Stimulated activated CD4-positive, alpha-beta T cell treated with anti-CD3 and anti-CD28 coated beads, Interleukin-15, amount 100 ng/mL, for 48 hours (primary cell): ENCODE measurements at regions not wholly inside any gene's neighbourhood (a gene's known extent, or its start where the extent isn't known, plus 50 kb on each side); places are given as distances from the start of the nearest gene placed in this dataset.
"Not testable (repeated sequence)": the region's sequence is repeated elsewhere in the genome, so short reads cannot be mapped to it uniquely, and the experiment has no call there.

Experiments
- DNase-seq, 2 donors: peaks; one replicate each; pipeline ENCODE4 v3.0.0-alpha.2; 2020; ENCODE audit warnings: low read depth in 2 of 2

GRCh38 chr2:160550048-160550447, 56.4 kb upstream of the RBMS1 start:
- no peak for DNase-seq

DNA sequence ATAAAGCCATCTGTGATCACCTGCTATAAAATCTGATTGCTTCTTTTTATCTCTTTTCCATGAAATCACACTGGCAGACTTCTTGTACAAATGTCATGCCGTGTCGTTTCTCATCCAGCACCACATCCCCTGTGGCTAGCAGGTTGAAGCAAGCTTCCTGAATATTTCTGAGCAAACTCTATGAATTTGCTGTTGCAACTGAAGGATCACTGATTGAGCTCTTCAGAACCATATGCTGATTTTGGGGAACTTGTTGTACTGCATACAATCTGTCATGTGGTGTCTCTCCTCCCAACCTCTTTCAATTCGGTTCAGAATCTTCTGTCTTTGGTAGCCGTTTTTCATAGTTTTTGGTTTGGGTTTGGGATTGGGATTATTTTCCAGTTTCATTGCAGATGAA, 57.7 kb upstream of the RBMS1 start:
- DNase-seq = no peak

DNA sequence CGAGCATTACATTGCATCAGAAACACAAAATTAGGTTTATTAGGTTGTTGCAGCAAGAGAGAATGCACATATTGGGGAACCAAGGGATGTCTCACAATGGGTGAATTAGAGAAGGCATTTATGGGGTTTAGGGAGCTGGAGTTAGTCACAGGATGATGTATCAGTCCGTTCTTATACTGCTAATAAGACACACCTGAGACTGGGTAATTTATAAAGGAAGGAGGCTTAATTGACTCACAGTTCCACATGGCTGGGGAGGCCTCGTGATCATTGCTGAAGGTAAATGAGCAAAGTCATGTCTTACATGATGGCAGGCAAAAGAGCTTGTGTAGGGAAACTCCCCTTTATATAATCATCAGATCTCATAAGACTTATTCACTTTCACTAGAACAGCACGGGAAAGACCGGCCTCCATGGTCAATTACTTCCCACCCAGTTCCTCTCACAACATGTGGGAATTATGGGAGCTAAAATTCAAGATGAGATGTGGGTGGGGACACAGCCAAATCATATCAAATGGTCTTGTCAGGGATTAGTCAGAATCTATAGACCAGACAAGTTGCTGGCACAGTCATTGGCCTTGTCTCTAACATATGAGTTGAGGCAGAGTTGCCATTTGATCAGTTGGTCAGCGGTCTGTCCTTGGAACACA, 61.9 kb upstream of the RBMS1 start:
- no peak for DNase-seq

- DNase-seq = no peak
Observed at GRCh38 chr2:160557903-160558302, 64.3 kb upstream of the RBMS1 start.

GRCh38 chr2:160558531-160558930, 64.9 kb upstream of the RBMS1 start:
- no peak for DNase-seq

- DNase-seq = no peak
Observed at GRCh38 chr2:160561551-160562295, 68.1 kb upstream of the RBMS1 start.

DNA sequence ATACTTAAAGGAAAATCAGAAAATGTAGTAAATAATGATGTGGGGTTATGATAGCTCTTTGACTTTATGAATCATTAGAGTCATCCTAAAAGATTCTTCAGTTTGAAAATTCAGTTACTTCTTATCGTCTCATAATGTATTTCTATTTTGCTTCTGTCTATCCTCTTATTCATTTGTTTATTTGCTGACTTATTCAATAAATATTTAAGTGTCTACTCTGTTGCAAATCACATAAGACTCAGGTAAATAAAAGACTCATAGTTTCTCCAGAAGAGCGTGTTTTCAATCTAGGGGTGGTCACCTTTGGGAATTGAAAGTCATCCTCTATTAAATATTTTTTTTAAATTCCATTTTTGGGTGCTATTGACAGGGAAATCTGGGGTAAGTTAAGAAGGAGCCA, 69.1 kb upstream of the RBMS1 start:
- no peak for DNase-seq

- DNase-seq = no peak
Observed at GRCh38 chr2:160564591-160564990, 71.0 kb upstream of the RBMS1 start.

DNA sequence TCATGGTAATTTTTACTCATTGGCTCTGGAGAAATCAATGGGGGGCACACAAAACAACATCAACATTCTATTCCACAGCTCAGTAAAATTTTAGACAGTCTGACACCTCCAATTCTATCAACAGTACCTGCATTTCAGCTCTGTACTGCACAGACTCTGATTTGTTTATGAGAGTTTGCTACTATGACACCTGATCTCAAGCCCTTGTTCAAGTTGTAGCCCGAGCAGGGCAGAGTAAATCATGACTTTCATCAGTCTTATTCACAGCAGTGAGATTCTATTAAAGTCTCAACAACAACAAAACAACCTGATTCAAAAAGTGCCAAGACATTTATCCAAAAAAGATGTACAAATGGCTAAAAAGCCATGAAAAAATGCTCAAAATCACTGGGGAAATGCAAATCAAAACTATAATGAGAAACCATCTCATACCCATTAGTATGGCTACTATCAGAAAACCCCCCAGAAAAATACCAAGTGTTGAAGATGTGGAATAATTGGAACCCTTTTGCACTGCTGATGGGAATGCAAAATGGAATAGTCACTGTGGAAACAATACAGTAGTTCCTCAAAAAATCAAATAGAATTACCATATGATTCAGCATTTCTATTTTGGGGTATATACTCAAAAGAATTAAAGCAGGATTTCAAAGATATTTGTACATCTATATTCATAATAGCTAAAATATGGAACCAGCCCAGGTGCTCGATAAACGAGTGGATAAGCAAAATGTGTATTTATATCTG, 71.7 kb upstream of the RBMS1 start:
- no peak for DNase-seq

DNA sequence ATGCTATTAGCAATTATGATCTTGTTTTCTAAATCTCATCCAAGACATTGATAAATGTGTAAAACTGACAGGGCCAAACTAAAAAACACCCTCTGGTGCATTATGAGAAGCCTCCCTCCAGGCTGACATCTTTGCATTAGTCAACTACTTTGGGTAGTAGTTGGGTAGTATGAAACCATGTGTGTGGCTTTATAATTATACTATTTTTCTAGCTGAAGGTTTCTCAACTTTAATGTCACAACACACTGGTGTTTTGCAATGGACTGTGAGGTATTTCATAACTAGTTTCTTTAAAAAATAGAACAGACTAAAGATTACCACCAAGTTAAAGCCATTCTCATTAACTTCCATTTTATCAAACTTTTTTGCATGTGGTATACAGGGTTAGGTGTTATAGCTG, 73.1 kb upstream of the RBMS1 start:
- no peak for DNase-seq

DNA sequence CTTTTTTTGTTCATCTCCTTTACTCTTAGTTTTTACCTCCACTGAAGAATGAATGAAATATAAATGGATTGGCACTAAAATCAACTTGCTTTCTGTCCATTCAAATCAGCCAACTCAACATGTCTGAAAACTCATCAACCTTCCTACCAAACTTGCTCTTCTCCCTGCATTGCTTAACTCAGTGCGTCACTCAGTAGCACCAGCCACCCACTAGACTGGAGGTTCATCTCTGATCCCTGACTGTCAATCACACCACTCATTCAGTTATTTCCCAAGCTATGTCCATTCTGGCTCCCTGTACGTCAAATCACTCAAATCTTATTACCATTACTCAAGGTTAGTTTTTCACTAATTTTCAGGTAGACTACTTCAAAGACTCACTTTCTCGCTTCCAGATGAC, 75.2 kb upstream of the RBMS1 start:
- no peak for DNase-seq

DNA sequence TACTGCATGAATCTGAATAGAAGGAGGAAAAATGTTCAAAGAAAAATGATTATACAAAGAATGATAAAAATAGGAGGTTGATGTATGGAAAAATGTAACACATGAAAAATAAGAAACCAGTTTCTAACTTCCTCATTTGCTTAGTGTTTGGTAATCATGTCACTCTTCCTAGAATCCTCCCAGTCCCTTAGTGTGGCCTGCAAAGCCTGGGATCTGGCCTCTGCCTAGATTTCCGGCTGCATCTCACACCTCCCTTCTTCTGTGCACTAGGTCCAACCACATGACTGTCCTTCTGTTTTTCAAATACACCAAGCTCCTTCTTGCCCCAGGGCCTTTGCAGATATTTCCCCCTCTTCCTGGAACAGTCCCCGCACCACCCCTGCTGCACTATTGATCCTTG, 76.8 kb upstream of the RBMS1 start:
- no peak for DNase-seq

DNA sequence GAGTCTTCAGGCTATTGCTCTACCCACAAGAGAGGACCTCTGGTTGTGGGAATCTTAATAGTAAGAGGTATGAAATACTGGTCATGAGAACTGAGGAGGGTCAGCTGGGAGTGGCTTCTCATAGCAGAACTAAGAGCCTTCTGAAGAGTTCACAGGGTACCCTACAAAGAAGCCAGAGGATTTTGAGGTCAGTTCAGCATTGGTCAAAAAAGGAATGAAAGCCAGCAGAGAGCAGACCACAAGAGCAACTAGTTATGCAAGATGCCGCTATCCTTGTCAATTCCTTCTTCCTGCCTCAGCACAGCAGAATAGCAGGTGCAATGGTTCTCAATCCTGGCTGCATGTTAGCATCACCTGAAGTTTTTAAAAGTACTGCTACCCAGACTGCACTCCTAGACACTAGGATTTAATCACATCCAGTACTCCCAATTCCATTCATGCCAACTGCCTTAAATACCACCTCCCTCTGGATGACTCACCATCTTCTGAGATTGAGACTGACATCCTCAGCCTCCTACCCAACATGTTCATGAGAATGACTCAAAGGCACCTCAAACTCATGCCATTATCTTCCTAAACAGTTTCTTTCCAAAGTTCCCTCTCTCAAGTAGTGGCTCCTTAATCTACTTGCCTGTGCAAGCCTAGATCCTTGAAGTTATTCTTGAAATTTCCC, 81.0 kb upstream of the RBMS1 start:
- no peak for DNase-seq

- no peak for DNase-seq
Observed at GRCh38 chr2:160575368-160575767, 81.8 kb upstream of the RBMS1 start.

GRCh38 chr2:160576054-160576499, 82.5 kb upstream of the RBMS1 start:
- DNase-seq = no peak

DNA sequence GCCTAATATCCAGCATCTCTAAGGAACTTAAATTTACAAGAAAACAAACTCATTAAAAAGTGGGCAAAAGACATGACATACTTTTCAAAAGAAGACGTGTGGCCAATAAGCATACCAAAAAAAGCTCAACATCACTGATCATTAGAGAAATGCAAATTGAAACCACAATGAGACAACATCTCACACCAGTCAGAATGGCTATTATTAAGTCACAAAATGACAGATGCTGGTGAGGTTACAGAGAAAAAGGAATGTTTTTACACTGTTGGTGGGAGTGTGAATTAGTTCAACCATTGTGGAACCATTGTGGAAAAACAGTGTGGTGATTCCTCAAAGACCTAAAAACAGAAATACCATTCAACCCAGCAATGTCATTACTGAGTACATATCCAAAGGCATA, 83.5 kb upstream of the RBMS1 start:
- DNase-seq = not testable (repeated sequence)

DNA sequence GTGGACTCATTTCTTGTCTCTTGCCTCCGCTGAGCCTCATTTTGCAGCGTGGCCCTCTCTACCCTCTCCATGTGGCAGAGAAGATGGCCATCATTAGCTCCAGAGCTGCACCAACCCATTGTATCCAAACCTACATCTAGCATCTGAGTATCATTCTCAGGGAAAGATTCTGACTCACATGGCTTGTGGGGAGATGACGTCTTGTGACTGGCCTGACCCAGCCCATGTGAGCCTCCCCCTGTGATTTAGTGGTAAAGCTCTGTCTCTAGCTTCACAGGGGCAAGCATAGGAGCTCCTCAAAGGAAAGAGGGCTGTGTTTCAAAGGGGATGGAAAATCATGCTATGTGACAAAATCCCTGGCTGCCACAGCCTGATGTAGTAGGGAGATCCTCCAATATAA, 87.4 kb upstream of the RBMS1 start:
- no peak for DNase-seq

- DNase-seq = no peak
Observed at GRCh38 chr2:160581448-160581847, 87.8 kb upstream of the RBMS1 start.

GRCh38 chr2:160582081-160582480, 88.5 kb upstream of the RBMS1 start:
- DNase-seq = no peak

DNA sequence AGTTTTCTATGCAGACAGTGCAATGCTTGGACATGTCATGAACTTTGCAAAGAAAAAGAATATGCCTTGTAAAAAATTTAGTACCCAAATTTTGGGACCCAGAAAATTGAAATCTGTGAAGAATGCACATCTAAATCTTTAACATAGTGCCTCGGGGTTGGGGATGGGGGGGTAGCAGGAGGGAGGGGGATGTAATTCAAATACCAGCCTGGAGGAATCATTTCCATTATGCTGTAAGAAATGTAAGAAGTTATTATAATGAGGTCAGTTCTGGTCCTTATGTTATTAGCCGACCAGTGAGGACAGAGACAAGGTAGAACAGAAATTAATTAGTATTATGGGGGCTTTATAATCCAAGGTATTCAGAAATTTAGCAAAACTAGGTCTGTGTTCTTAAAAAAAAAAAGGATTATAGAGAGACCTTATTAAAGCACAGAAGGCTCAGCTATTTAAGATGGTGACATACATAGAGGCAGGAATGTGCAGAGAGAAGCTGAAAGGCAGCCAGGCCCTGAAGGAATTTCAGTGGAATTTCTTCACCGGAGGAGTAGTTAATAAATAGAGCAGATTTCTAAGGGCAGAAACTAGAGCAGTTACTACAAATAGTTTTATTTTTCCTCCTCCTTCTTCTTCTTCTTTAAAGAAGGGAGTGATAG, 89.0 kb upstream of the RBMS1 start:
- no peak for DNase-seq

DNA sequence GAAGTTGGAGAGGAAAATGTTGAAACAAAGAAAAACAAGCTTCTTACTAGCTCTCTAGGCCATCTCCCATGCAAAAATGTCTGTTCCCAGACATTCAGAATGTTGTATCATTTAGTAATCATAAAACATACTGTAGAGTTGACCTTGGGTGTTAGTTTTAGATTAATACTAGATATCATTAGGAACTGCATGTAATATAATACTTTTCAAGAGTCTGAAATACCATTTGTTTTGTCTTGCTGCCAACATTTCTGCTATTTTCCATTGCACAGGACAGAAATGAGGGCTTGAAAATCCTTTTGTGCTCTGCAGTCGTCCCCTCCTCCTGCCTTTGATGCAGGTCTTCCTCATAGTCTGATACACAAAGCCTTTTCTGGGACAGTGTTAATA, 89.5 kb upstream of the RBMS1 start:
- DNase-seq = no peak
